Forelimb muscle (tissue), 1 donor: ENCODE measurements at regions not wholly inside any gene's neighbourhood (a gene's known extent, or its start where the extent isn't known, plus 50 kb on each side); places are given as distances from the start of the nearest gene placed in this dataset.

ENCODE experiments used
- DNase-seq: peaks from one replicate; pipeline ENCODE4 v3.0.0-alpha.2; 2013; ENCODE audit warnings: low read depth

- no peak for DNase-seq
Observed at GRCh38 chr4:25578432-25578831, 77.2 kb upstream of the SLC34A2 start.

- DNase-seq, result no peak
Observed at GRCh38 chr4:25580633-25581467, 74.8 kb upstream of the SLC34A2 start.

- DNase-seq, result no peak
Observed at GRCh38 chr4:25585901-25586523, 69.6 kb upstream of the SLC34A2 start.

DNA sequence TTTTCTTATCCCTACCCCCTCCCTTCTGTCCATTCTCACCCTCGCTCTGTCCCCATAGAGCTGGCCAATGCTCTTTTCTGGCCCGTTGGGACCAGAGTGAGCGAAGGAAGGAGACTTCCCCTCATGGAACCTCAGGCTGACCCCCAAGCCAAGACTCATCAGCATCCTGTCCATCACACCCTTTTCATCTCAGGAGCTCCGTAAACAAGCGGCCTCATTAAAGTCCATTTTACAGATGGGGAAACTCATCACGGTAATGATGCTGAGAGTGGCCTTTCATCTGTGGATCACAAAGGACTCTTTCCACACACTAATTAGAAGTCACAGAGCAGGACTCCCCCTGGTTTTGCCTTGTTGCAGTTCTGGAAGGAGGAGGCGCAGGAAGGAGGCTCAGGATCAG is 67.4 kb upstream of the SLC34A2 start:
- DNase-seq, result no peak

DNA sequence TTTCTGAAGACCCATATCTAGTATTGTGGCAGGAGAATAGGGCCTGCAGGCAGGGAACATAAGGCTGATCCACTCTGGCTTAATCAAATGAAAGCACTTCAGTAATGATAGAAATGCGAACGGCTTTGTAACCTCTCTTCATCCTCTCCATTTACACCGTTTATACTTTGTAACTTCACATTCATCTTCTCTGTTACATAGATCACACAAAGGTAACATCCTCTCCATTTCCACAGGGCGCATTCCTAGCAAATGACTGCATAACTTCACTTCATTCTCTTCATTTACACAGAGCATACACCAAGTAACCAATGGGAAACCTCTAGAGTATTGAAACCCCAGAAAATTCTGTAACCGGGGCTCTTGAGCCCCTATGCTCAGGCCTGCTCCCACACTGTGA is 65.5 kb upstream of the SLC34A2 start:
- no peak for DNase-seq

GRCh38 chr4:25592736-25593135 is 62.9 kb upstream of the SLC34A2 start:
- DNase-seq, result no peak
